HG02840 (cell line): ENCODE measurements at regions not wholly inside any gene's neighbourhood (a gene's known extent, or its start where the extent isn't known, plus 50 kb on each side); places are given as distances from the start of the nearest gene placed in this dataset.
"Not testable (repeated sequence)": the region's sequence is repeated elsewhere in the genome, so short reads cannot be mapped to it uniquely, and the experiment has no call there.

Experiments used
- ATAC-seq: cut with Tn5 transposase; IDR thresholded peaks from one replicate; pipeline ENCODE4 v1.9.1; 2021; ENCODE audit warnings: mild to moderate bottlenecking, moderate library complexity, moderate number of reproducible peaks; ENCODE audit not compliant: unreplicated experiment, low FRiP score

- ATAC-seq = no peak
These were observed 190.3 kb upstream of the TAB2 start for GRCh38 chr6:149127212-149127611.

GRCh38 chr6:149128489-149129145 is 188.9 kb upstream of the TAB2 start:
- ATAC-seq = no peak

GRCh38 chr6:149129371-149130077 is 188.0 kb upstream of the TAB2 start:
- no peak for ATAC-seq

- ATAC-seq = no peak
These were observed 187.4 kb upstream of the TAB2 start for GRCh38 chr6:149130090-149130489.

- no peak for ATAC-seq
These were observed 187.0 kb upstream of the TAB2 start for GRCh38 chr6:149130508-149130907.

GRCh38 chr6:149131891-149132290 is 185.6 kb upstream of the TAB2 start:
- no peak for ATAC-seq

- no peak for ATAC-seq
These were observed 185.2 kb upstream of the TAB2 start for GRCh38 chr6:149132336-149132735.

GRCh38 chr6:149134511-149134933 is 183.0 kb upstream of the TAB2 start:
- ATAC-seq = no peak

GRCh38 chr6:149135809-149136208 is 181.7 kb upstream of the TAB2 start:
- no peak for ATAC-seq

GRCh38 chr6:149136273-149136912 is 181.1 kb upstream of the TAB2 start:
- ATAC-seq = no peak

- ATAC-seq = no peak
These were observed 180.6 kb upstream of the TAB2 start for GRCh38 chr6:149136913-149137286.

GRCh38 chr6:149137594-149137993 is 179.9 kb upstream of the TAB2 start:
- no peak for ATAC-seq

GRCh38 chr6:149138089-149138488 is 179.4 kb upstream of the TAB2 start:
- ATAC-seq = no peak

GRCh38 chr6:149138699-149139294 is 178.7 kb upstream of the TAB2 start:
- no peak for ATAC-seq

GRCh38 chr6:149139782-149140136 is 177.8 kb upstream of the TAB2 start:
- no peak for ATAC-seq

- ATAC-seq = peak; percentile 64
These were observed 177.2 kb upstream of the TAB2 start for GRCh38 chr6:149140137-149140909.

GRCh38 chr6:149140910-149141290 is 176.6 kb upstream of the TAB2 start:
- ATAC-seq = peak; percentile 29

GRCh38 chr6:149142924-149143429 is 174.5 kb upstream of the TAB2 start:
- no peak for ATAC-seq

- not testable (repeated sequence) for ATAC-seq
These were observed 171.7 kb upstream of the TAB2 start for GRCh38 chr6:149145800-149146199.

GRCh38 chr6:149147195-149147594 is 170.3 kb upstream of the TAB2 start:
- no peak for ATAC-seq
